HepG2 (cell line): ENCODE measurements at regions not wholly inside any gene's neighbourhood (a gene's known extent, or its start where the extent isn't known, plus 50 kb on each side); places are given as distances from the start of the nearest gene placed in this dataset.

Experiments used
- ATAC-seq: fragments of 200-7000 bp; cut with Tn5 transposase; 3 replicates; pipeline ENCODE4 v1.9.1; 2020; ENCODE audit warnings: mild to moderate bottlenecking, moderate library complexity
- BruUV-seq: library from RNA; stranded (reverse); fragments of 400-500 nt; replicated peaks from 2 replicates; lab custom pipeline; 2021; lab: Mats Ljungman, UMichigan
- CTCF ChIA-PET: fragments of 300-600 bp; formaldehyde crosslinking; extraction: SDS; loops from one replicate; lab custom pipeline; 2021; ENCODE audit warnings: low total read pairs, inconsistent platforms, low intra/inter-chr PET ratio; lab: Yijun Ruan, JAX
- POLR2A ChIA-PET: fragments of 350-600 bp; sonication (Branson Sonifier 250); formaldehyde crosslinking; loops from one replicate; lab custom pipeline; 2020; ENCODE audit warnings: antibody characterized with exemption, inconsistent platforms; lab: Yijun Ruan, JAX
- DNase-seq: peaks from one replicate; pipeline ENCODE4 v3.0.0-alpha.2; 2015; ENCODE audit warnings: low spot score
- FAIRE-seq: peaks from 3 replicates; lab custom pipeline; 2011; peaks lifted over from hg19 to GRCh38; lab: Jason Lieb, UNC
- H2AFZ ChIP-seq: one replicate; pipeline ENCODE4 v1.6.1; 2011; ENCODE audit warnings: low read length, inconsistent platforms
- H3K27ac ChIP-seq: fragments of 300-600 bp; 3 replicates; pipeline ENCODE4 v1.8.0; 2011; ENCODE audit warnings: mixed run types, mild to moderate bottlenecking, mixed read lengths, low read length, inconsistent platforms; ENCODE audit not compliant: insufficient read depth; ENCODE audit errors: extremely low read length
- H3K27me3 ChIP-seq, 2 experiments: fragments of 200-600 bp in 1 of 2; 2 replicates in 1 of 2; 3 replicates in 1 of 2; pipeline versions ENCODE4 v1.6.0 to v1.8.0; 2011; ENCODE audit warnings: low read length in 2 of 2, mild to moderate bottlenecking in 2 of 2, moderate library complexity in 2 of 2, inconsistent platforms in 1 of 2; ENCODE audit not compliant: insufficient read depth in 2 of 2, control insufficient read depth in 1 of 2
- H3K36me3 ChIP-seq, 2 experiments: fragments of 200-600 bp in 1 of 2; replicated peaks in 1 of 2; 2 replicates in 1 of 2; 3 replicates in 1 of 2; pipeline versions ENCODE4 v1.5.1 to v1.8.0; 2011; ENCODE audit warnings: low read length in 2 of 2, inconsistent platforms in 1 of 2; ENCODE audit not compliant: insufficient read depth in 2 of 2, control insufficient read depth in 1 of 2
- H3K4me1 ChIP-seq: 2 replicates; pipeline ENCODE4 v1.5.1; 2012; ENCODE audit warnings: low read length, inconsistent platforms; ENCODE audit not compliant: insufficient read depth
- H3K4me2 ChIP-seq: 2 replicates; pipeline ENCODE4 v1.6.0; 2011; ENCODE audit warnings: low read depth, low read length, inconsistent platforms
- H3K4me3 ChIP-seq, 3 experiments: fragments of 200-600 bp in 1 of 3; sonication (generic), shearing (Covaris generic) in 1 of 3; replicated peaks in 1 of 3; 2 replicates each; pipeline ENCODE4 v1.5.1; 2011 to 2016; ENCODE audit warnings: low read length in 3 of 3, inconsistent platforms in 2 of 3, low read depth in 2 of 3, mild to moderate bottlenecking in 2 of 3, control low read depth in 1 of 3, mixed read lengths in 1 of 3; ENCODE audit not compliant: insufficient read depth in 1 of 3
- H3K79me2 ChIP-seq: one replicate; pipeline ENCODE4 v1.6.1; 2011; ENCODE audit warnings: low read length, inconsistent platforms; ENCODE audit not compliant: insufficient read depth
- H3K9ac ChIP-seq: 2 replicates; pipeline ENCODE4 v1.6.0; 2011; ENCODE audit warnings: mild to moderate bottlenecking, low read depth, low read length, inconsistent platforms; ENCODE audit not compliant: insufficient read depth
- H3K9me3 ChIP-seq: 2 replicates; pipeline ENCODE4 v1.5.1; 2012; ENCODE audit warnings: mild to moderate bottlenecking, low read length
- H4K20me1 ChIP-seq: 2 replicates; pipeline ENCODE4 v1.6.0; 2011; ENCODE audit warnings: inconsistent platforms, mild to moderate bottlenecking, low read length, moderate library complexity; ENCODE audit not compliant: insufficient read depth
- EZH2 ChIP-seq: conservative IDR thresholded peaks from 2 replicates; pipeline ENCODE4 v1.6.1; 2012; ENCODE audit warnings: mild to moderate bottlenecking, low read depth, low read length, moderate library complexity
- FOXK1 ChIP-seq: sonication (generic); formaldehyde crosslinking; IDR thresholded peaks from 2 replicates; pipeline ENCODE4 v1.4.0; 2020; ENCODE audit warnings: low read depth, missing genetic modification reagents, borderline replicate concordance
- FOXO1 ChIP-seq: sonication (generic); formaldehyde crosslinking; IDR thresholded peaks from 2 replicates; pipeline ENCODE4 v1.4.0; 2020; ENCODE audit warnings: missing genetic modification reagents
- MAFF ChIP-seq: IDR thresholded peaks from 2 replicates; pipeline ENCODE4 v1.6.1; 2011; ENCODE audit warnings: low read depth, low read length, improper control_type of control experiment
- MAFK ChIP-seq, 2 experiments: IDR thresholded peaks in 1 of 2; conservative IDR thresholded peaks in 1 of 2; 2 replicates each; pipeline ENCODE4 v1.6.1; 2011; ENCODE audit warnings: improper control_type of control experiment in 2 of 2, low read length in 2 of 2
- SNAPC2 ChIP-seq: sonication (generic); formaldehyde crosslinking; IDR thresholded peaks from 2 replicates; pipeline ENCODE4 v1.8.1; 2022; ENCODE audit warnings: mild to moderate bottlenecking, missing genetic modification reagents
- ZNF512 ChIP-seq: sonication (generic); formaldehyde crosslinking; IDR thresholded peaks from 2 replicates; pipeline ENCODE4 v1.4.0; 2020; ENCODE audit warnings: mild to moderate bottlenecking, missing genetic modification reagents
- WGBS: methylation state at CpG from one replicate; pipeline ENCODE4 v1.1.6; 2017; ENCODE audit warnings: low lambda C conversion rate; 5-methylcytosine and 5-hydroxymethylcytosine counted together
- in situ Hi-C: cut with HindIII; loops from 2 replicates; pipeline ENCODE4 v1.10.0; 2017; ENCODE audit warnings: low pct_unique_long_range_greater_than_20kb; ENCODE audit not compliant: extremely low pct_ligation_motif_present
- intact Hi-C: fragments of 100-400 bp; cut with micrococcal nuclease; formaldehyde crosslinking; loops from one replicate; pipeline ENCODE4 v1.10.0; 2022; ENCODE audit not compliant: unreplicated experiment

GRCh38 chr10:8758029-8758428, 703.5 kb downstream of the GATA3 start:
- no peak overlapping the region for H3K4me3 ChIP-seq
- no peak for FAIRE-seq
- BruUV-seq: no TSS peak
- H3K36me3 ChIP-seq: no peaks in the 10 kb centered on the region
- H4K20me1 ChIP-seq: no peaks in the 10 kb centered on the region
- no peak overlapping the region for H2AFZ ChIP-seq
- H3K27ac ChIP-seq: no peak overlapping the region
- no peaks in the 10 kb centered on the region for H3K27me3 ChIP-seq
- POLR2A ChIA-PET: no interaction called here
- TF ChIP-seq FOXK1: no peak
- no peak for TF ChIP-seq SNAPC2 (CRISPR knock-in tag)
- no peak for TF ChIP-seq FOXO1 (CRISPR knock-in tag)
- TF ChIP-seq ZNF512: no peak
- TF ChIP-seq, all 625 proteins: peak for 0
- intact Hi-C loops (no loop called here), in situ Hi-C loops (no loop called here)
- WGBS: 0% methylated on average over 4 of the region's 4 CpGs
- ATAC-seq (no peak), DNase-seq (no peak)
- no peak overlapping the region for H3K4me2 ChIP-seq
- no peaks in the 10 kb centered on the region for H3K79me2 ChIP-seq
- no peak overlapping the region for H3K9ac ChIP-seq
- CTCF ChIA-PET: no interaction called here
- no peaks in the 10 kb centered on the region for H3K9me3 ChIP-seq
- H3K4me1 ChIP-seq: no peaks in the 10 kb centered on the region

- H3K9ac ChIP-seq: no peak overlapping the region
- intact Hi-C loops: no loop called here
- CTCF ChIA-PET: no interaction called here
These were observed 712.4 kb downstream of the GATA3 start for GRCh38 chr10:8766899-8767298.

More at GRCh38 chr10:8766899-8767298, 712.4 kb downstream of the GATA3 start:
- Histone ChIP-seq H2AFZ (no peak overlapping the region), H3K36me3 (no peaks in the 10 kb centered on the region), H3K79me2 (no peaks in the 10 kb centered on the region), H3K4me2 (no peak overlapping the region), H3K27me3 (no peaks in the 10 kb centered on the region), H3K4me3 (no peak overlapping the region), H3K9me3 (no peaks in the 10 kb centered on the region), H3K4me1 (no peaks in the 10 kb centered on the region), H3K27ac (no peak overlapping the region), H4K20me1 (no peaks in the 10 kb centered on the region)
- ATAC-seq: no peak
- POLR2A ChIA-PET: no interaction called here
- TF ChIP-seq MAFF: peak; percentile 63; the same call in 1 of the 2 replicates
- peak; percentile 22 to 73; a peak in 2 of 4 replicates for TF ChIP-seq MAFK (conservative IDR thresholded peaks at IDR 0.05 in 1 of 2, IDR thresholded peaks at IDR 0.05 in 1 of 2; ENCODE audit: low read length in 2 of 2)
- TF ChIP-seq EZH2: no peak
- no TSS peak for BruUV-seq
- no peak for FAIRE-seq
- in situ Hi-C loops: no loop called here
- no peak for DNase-seq
- under 1% methylated on average over 4 of the region's 4 CpGs for WGBS
